ENCODE measurements at regions not wholly inside any gene's neighbourhood (a gene's known extent, or its start where the extent isn't known, plus 50 kb on each side); places are given as distances from the start of the nearest gene placed in this dataset.
A peak's percentile ranks its signal among the peaks of the same experiment; 100 is the strongest.

- DNase-seq, result no peak
These were observed 119.2 kb upstream of the NCOR2 start for GRCh38 chr12:124686370-124687173.

GRCh38 chr12:124685689-124686369 lies 118.4 kb upstream of the NCOR2 start:
- DNase-seq, result no peak

GRCh38 chr12:124684971-124685688 lies 117.7 kb upstream of the NCOR2 start:
- no peak for DNase-seq

GRCh38 chr12:124684496-124684895 lies 117.1 kb upstream of the NCOR2 start:
- no peak for DNase-seq

GRCh38 chr12:124683152-124684124 lies 116.0 kb upstream of the NCOR2 start:
- no peak for DNase-seq

- no peak for DNase-seq
These were observed 115.2 kb upstream of the NCOR2 start for GRCh38 chr12:124682425-124683151.

GRCh38 chr12:124681779-124682391 lies 114.5 kb upstream of the NCOR2 start:
- no peak for DNase-seq

- peak; percentile 84 for DNase-seq
These were observed 113.7 kb upstream of the NCOR2 start for GRCh38 chr12:124680863-124681778.

- DNase-seq, result no peak
These were observed 112.3 kb upstream of the NCOR2 start for GRCh38 chr12:124679533-124680371.

- DNase-seq, result no peak
These were observed 111.6 kb upstream of the NCOR2 start for GRCh38 chr12:124679047-124679446.

- no peak for DNase-seq
These were observed 111.0 kb upstream of the NCOR2 start for GRCh38 chr12:124678421-124678893.

- no peak for DNase-seq
These were observed 110.3 kb upstream of the NCOR2 start for GRCh38 chr12:124677552-124678356.

GRCh38 chr12:124676714-124677462 lies 109.5 kb upstream of the NCOR2 start:
- no peak for DNase-seq

GRCh38 chr12:124675881-124676713 lies 108.7 kb upstream of the NCOR2 start:
- DNase-seq, result peak; percentile 50

GRCh38 chr12:124674937-124675336 lies 107.5 kb upstream of the NCOR2 start:
- no peak for DNase-seq
